ENCODE measurements at regions not wholly inside any gene's neighbourhood (a gene's known extent, or its start where the extent isn't known, plus 50 kb on each side); places are given as distances from the start of the nearest gene placed in this dataset.

DNA sequence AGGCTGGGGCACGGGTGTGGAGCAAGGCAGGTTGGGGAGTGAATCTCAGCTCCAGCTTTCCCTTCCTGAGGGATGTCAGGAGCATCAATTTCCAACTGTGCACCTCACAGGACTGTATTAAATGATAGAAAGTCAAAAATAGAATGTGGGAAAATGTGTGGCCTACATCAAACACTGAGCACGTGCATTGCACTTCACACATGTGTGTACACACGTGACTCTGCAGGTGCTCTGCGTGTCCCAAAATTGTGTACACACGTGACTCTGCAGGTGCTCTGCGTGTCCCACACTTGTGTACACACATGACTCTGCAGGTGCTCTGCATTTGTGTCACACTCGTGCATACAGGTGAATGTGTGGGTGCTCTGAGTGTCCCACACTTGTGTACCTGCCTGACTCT is 577.2 kb upstream of the SALL3 start:
- DNase-seq: no peak
- TF ChIP-seq GATA1 (IDR thresholded peaks at IDR 0.05; ENCODE audit: low read depth, low read length) (no peak), POLR2A (IDR thresholded peaks at IDR 0.05; ENCODE audit: low read length) (no peak)

- DNase-seq: no peak
- TF ChIP-seq POLR2A (IDR thresholded peaks at IDR 0.05; ENCODE audit: low read length): no peak
- no peak for TF ChIP-seq GATA1 (IDR thresholded peaks at IDR 0.05; ENCODE audit: low read depth, low read length)
Measured at GRCh38 chr18:78402966-78403365, 576.7 kb upstream of the SALL3 start.

DNA sequence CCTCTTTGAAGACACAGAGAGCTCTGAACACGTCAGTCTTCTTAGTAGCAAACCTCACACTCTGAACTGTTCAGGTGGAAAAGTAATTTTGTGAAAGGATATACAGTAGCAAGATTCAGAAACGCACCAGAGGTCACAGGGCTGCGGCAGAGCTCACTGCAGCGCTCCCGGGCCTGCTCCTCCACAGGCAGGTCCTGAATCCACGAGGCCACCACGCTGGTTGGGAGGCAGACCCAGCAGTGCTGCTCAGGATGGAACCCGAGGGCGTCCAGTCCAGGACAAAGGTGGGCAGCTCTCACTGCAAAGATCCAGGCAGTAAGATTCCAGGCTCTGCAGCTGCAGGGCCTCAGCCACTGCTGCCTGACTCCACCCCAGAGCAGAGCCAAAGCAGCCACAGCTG is 576.2 kb upstream of the SALL3 start:
- DNase-seq: no peak
- TF ChIP-seq POLR2A (IDR thresholded peaks at IDR 0.05; ENCODE audit: low read length): no peak
- no peak for TF ChIP-seq GATA1 (IDR thresholded peaks at IDR 0.05; ENCODE audit: low read depth, low read length)

GRCh38 chr18:78405763-78406162 is 573.9 kb upstream of the SALL3 start:
- no peak for DNase-seq
- TF ChIP-seq GATA1 (IDR thresholded peaks at IDR 0.05; ENCODE audit: low read depth, low read length) (no peak), POLR2A (IDR thresholded peaks at IDR 0.05; ENCODE audit: low read length) (no peak)

DNA sequence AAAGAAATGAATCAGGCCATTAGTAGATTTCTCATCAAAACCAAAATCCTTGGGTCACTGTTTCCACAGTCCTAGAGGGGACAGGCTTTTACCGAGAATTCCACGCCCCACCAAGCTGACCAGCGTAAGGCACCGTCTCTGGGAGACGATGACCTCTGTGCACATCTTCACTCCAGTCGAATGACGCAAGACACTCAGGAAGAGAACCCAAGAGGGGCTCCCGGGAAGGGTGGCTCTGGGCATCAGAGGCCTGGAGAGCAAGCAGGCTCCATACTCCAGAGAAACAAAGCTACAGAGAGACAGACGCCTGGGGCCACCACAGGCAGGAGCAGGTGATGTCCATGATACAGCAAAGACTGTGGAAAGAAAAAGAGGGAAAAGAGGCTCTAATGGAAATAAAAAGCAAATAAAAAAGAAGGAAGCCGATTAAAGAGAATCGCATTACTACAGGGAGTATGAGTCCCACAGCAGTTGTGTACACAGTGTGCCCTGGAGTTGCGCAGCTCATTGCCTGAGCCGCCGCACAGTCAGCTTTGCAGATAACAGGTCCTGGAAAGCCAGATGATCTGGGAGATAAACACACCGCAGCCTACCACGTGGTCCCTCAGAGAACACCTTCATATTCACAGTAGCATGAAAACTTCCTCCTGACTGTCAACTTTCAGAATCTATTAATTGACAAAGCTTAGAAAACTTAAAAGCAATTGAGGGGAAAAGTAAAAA is 572.7 kb upstream of the SALL3 start:
- DNase-seq: no peak
- TF ChIP-seq POLR2A (IDR thresholded peaks at IDR 0.05; ENCODE audit: low read length) (no peak), GATA1 (IDR thresholded peaks at IDR 0.05; ENCODE audit: low read depth, low read length) (no peak)

GRCh38 chr18:78407466-78407844 is 572.2 kb upstream of the SALL3 start:
- TF ChIP-seq GATA1 (IDR thresholded peaks at IDR 0.05; ENCODE audit: low read depth, low read length) (no peak), POLR2A (IDR thresholded peaks at IDR 0.05; ENCODE audit: low read length) (no peak)
- no peak for DNase-seq

DNA sequence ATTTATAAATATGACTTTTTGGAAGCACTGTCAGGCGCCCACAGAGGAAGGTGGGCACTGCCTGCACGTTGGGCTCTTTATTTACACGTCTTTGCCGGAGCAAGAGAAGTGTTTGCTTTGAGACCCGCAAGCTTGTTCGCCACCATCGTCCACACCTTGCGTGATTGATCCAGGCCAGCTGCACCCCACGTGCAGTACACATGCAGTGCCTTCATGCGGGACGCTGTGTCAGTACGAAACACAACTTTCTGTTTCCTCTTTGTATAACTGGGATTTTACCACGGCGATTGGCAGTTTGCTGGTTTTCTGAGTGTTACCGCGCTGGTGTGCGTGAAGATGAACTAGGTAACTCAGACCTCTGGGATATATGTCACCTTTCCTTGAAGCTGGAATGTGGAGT is 571.0 kb upstream of the SALL3 start:
- DNase-seq: no peak
- TF ChIP-seq POLR2A (IDR thresholded peaks at IDR 0.05; ENCODE audit: low read length) (no peak), GATA1 (IDR thresholded peaks at IDR 0.05; ENCODE audit: low read depth, low read length) (no peak)

GRCh38 chr18:78410094-78410786 is 569.4 kb upstream of the SALL3 start:
- no peak for DNase-seq
- no peak for TF ChIP-seq GATA1 (IDR thresholded peaks at IDR 0.05; ENCODE audit: low read depth, low read length)

DNA sequence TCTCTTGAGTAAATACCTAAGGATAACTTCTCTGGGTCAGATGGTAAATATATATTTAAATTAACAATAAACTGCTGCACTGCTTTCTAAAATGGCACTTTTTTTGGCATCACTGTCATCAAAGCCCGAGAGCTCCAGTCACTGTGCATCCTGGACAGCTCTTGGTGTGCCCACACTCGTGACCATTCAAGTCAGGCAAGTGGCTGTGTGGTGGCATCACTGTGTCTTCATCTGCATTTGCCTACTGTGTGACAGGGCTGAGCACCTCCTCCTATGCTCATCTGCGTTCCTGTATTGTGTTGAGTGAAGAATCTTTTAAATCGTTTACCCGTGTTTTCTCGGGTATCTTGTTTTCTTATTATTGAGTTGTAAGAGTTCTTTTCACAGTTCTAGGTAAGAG is 568.1 kb upstream of the SALL3 start:
- TF ChIP-seq GATA1 (IDR thresholded peaks at IDR 0.05; ENCODE audit: low read depth, low read length) (no peak), POLR2A (IDR thresholded peaks at IDR 0.05; ENCODE audit: low read length) (no peak)
- DNase-seq: no peak

DNA sequence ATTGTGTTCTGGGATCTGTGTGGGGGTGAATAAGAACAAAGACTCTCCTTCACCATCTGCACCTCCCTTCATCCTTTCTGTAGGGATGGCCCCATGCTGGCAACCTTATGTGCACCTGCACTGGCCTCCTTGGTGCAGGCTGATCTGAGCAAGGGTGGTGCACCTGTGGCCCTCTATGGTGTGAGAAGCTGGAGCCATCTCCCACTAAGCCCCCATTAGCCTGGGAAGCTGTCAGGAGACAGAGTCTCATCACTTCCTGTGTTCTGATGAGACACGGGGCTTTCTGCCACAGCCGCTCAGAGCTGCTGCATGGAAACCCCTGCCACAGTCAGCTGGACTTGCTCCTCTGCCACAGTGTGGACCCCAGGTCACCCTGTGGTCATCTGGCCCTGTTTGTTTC is 565.3 kb upstream of the SALL3 start:
- DNase-seq: no peak
- TF ChIP-seq POLR2A (IDR thresholded peaks at IDR 0.05; ENCODE audit: low read length) (no peak), GATA1 (IDR thresholded peaks at IDR 0.05; ENCODE audit: low read depth, low read length) (no peak)

GRCh38 chr18:78416853-78417252 is 562.8 kb upstream of the SALL3 start:
- TF ChIP-seq POLR2A (IDR thresholded peaks at IDR 0.05; ENCODE audit: low read length) (no peak), GATA1 (IDR thresholded peaks at IDR 0.05; ENCODE audit: low read depth, low read length) (no peak)
- DNase-seq: no peak

- no peak for DNase-seq
- no peak for TF ChIP-seq POLR2A (IDR thresholded peaks at IDR 0.05; ENCODE audit: low read length)
Measured at GRCh38 chr18:78418379-78418778, 561.2 kb upstream of the SALL3 start.

DNA sequence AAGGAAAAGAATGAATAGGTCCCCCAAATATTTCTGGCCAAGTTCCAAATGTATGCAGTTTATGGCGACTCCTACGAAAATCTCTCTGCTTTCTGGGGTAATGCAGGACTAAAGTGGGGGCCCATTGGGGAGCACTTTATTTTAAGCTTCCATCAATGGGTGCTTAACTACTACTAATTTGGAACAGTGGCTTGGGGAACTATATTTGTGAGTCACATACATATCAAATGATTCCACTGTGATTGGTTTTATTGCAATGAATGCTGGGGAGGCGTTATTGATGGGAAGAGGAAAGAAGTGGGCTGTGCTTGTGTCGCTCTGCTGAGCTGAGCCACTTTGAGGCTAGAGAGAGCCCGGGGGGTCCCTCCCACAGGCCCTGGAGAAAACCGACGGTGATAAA is 560.4 kb upstream of the SALL3 start:
- no peak for TF ChIP-seq GATA1 (IDR thresholded peaks at IDR 0.05; ENCODE audit: low read depth, low read length)
- TF ChIP-seq POLR2A (IDR thresholded peaks at IDR 0.05; ENCODE audit: low read length): no peak
- DNase-seq: no peak

DNA sequence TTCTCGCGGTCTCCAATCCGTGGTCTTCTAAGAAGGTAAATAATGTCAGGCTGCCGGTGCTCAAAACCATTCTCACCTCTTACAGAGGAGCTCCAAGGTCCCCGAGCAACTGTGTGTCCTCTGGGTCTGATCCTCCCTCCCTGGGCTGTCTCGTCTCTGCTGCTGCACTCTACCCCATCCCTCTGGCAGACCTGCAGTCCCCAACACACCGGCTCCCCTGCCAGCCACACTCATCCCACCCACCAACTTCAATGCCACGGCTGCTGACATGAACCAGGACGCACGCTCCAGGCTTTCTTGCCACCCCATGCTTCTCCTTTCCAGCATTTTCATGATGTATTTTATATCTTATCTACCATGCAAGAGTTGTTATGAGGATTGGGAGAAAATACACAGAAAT is 559.5 kb upstream of the SALL3 start:
- TF ChIP-seq GATA1 (IDR thresholded peaks at IDR 0.05; ENCODE audit: low read depth, low read length) (no peak), POLR2A (IDR thresholded peaks at IDR 0.05; ENCODE audit: low read length) (no peak)
- DNase-seq: no peak

DNA sequence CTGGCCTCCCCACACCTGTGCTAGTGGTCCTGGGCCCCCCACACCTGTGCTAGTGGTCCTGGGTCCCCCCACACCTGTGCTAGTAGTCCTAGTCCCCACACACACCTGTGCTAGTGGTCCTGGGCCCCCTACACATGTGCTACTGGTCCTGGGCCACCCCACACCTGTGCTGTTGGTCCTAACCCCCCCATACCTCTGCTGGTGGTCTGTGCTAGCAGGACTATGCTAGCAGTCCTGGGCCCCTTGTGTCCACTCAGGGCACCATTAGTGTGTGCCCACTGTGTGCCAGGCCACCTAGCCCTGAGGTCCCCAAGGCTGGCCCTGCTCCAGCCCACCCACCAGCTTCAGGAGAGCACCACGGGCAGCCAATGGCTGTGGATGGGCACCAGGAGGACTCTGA is 558.2 kb upstream of the SALL3 start:
- no peak for DNase-seq
- TF ChIP-seq GATA1 (IDR thresholded peaks at IDR 0.05; ENCODE audit: low read depth, low read length) (no peak), POLR2A (IDR thresholded peaks at IDR 0.05; ENCODE audit: low read length) (no peak)

Measured in erythroblast (primary cell).